ENCODE measurements at regions not wholly inside any gene's neighbourhood (a gene's known extent, or its start where the extent isn't known, plus 50 kb on each side); places are given as distances from the start of the nearest gene placed in this dataset.

GRCh38 chr15:62894322-62895085 lies 148.0 kb upstream of the TPM1 start:
- no peak for DNase-seq (ENCODE audit: low spot score)

GRCh38 chr15:62895139-62895866 lies 147.2 kb upstream of the TPM1 start:
- DNase-seq (ENCODE audit: low spot score) = no peak
- TF ChIP-seq CTCF (IDR thresholded peaks at IDR 0.05; ENCODE audit: extremely low read depth, missing control alignments) = no peak

More at GRCh38 chr15:62894322-62895085, 148.0 kb upstream of the TPM1 start:
- TF ChIP-seq CTCF (IDR thresholded peaks at IDR 0.05; ENCODE audit: extremely low read depth, missing control alignments) = no peak

GRCh38 chr15:62895905-62896316 lies 146.6 kb upstream of the TPM1 start:
- no peak for DNase-seq (ENCODE audit: low spot score)
- TF ChIP-seq CTCF (IDR thresholded peaks at IDR 0.05; ENCODE audit: extremely low read depth, missing control alignments) = no peak

GRCh38 chr15:62896380-62896866 lies 146.1 kb upstream of the TPM1 start:
- no peak for TF ChIP-seq CTCF (IDR thresholded peaks at IDR 0.05; ENCODE audit: extremely low read depth, missing control alignments)
- no peak for DNase-seq (ENCODE audit: low spot score)

- no peak for DNase-seq (ENCODE audit: low spot score)
- TF ChIP-seq CTCF (IDR thresholded peaks at IDR 0.05; ENCODE audit: extremely low read depth, missing control alignments) = no peak
Measured at GRCh38 chr15:62896969-62897486, 145.5 kb upstream of the TPM1 start.

- no peak for TF ChIP-seq CTCF (IDR thresholded peaks at IDR 0.05; ENCODE audit: extremely low read depth, missing control alignments)
- DNase-seq (ENCODE audit: low spot score) = no peak
Measured at GRCh38 chr15:62897634-62898033, 144.9 kb upstream of the TPM1 start.

GRCh38 chr15:62899090-62899493 lies 143.5 kb upstream of the TPM1 start:
- TF ChIP-seq CTCF (IDR thresholded peaks at IDR 0.05; ENCODE audit: extremely low read depth, missing control alignments) = no peak
- no peak for DNase-seq (ENCODE audit: low spot score)
